ENCODE measurements at regions not wholly inside any gene's neighbourhood (a gene's known extent, or its start where the extent isn't known, plus 50 kb on each side); places are given as distances from the start of the nearest gene placed in this dataset.

- TF ChIP-seq CTCF (IDR thresholded peaks at IDR 0.05; ENCODE audit: borderline replicate concordance, extremely low read depth, low read length, poor library complexity, severe bottlenecking) (no peak), EZH2 (IDR thresholded peaks at IDR 0.05; ENCODE audit: borderline replicate concordance, low read depth, low read length, severe bottlenecking) (no peak)
Measured at GRCh38 chr15:96747291-96747690, 416.8 kb downstream of the NR2F2 start.
